Body of pancreas (tissue), 4 donors: ENCODE measurements at regions not wholly inside any gene's neighbourhood (a gene's known extent, or its start where the extent isn't known, plus 50 kb on each side); places are given as distances from the start of the nearest gene placed in this dataset.

Experiments
- POLR2A ChIP-seq, 3 donors: fragments of 450-650 bp; IDR thresholded peaks; one replicate each; pipeline ENCODE4 v1.6.1; 2016; ENCODE audit warnings: antibody characterized with exemption in 3 of 3, mild to moderate bottlenecking in 2 of 3
- TF ChIP-seq, protein P1 (sequence below), 7 experiments: fragments of 450-650 bp in 4 of 7; fragments of 200-600 bp in 3 of 7; sonication (generic) in 3 of 7; IDR thresholded peaks; one replicate each; pipeline ENCODE4 v1.5.1; 2016 to 2019; ENCODE audit warnings: antibody characterized with exemption in 7 of 7

DNA sequence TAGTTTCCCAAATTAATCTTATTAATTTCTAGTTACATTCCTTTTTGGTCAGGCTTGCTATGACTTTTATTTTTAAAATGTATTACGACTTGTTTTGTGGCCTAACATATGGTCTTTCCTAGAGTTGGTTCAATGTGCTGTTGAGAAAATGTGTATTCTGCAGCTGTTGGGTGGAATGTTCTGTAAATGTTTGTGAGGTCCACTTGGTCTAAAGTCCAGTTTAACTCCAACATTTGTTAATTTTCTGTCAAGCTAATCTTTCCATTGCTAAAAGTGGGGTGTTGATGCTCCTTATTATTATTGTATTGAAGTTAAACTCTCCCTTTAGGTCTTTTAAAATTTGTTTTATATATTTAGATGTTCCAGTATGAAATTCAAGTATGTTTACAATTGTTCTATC is 1010.8 kb upstream of the EDIL3 start:
- TF ChIP-seq, protein P1, sequence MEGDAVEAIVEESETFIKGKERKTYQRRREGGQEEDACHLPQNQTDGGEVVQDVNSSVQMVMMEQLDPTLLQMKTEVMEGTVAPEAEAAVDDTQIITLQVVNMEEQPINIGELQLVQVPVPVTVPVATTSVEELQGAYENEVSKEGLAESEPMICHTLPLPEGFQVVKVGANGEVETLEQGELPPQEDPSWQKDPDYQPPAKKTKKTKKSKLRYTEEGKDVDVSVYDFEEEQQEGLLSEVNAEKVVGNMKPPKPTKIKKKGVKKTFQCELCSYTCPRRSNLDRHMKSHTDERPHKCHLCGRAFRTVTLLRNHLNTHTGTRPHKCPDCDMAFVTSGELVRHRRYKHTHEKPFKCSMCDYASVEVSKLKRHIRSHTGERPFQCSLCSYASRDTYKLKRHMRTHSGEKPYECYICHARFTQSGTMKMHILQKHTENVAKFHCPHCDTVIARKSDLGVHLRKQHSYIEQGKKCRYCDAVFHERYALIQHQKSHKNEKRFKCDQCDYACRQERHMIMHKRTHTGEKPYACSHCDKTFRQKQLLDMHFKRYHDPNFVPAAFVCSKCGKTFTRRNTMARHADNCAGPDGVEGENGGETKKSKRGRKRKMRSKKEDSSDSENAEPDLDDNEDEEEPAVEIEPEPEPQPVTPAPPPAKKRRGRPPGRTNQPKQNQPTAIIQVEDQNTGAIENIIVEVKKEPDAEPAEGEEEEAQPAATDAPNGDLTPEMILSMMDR (IDR thresholded peaks at IDR 0.05): no peak
- TF ChIP-seq POLR2A (IDR thresholded peaks at IDR 0.05): no peak
